ENCODE measurements at regions not wholly inside any gene's neighbourhood (a gene's known extent, or its start where the extent isn't known, plus 50 kb on each side); places are given as distances from the start of the nearest gene placed in this dataset.

DNA sequence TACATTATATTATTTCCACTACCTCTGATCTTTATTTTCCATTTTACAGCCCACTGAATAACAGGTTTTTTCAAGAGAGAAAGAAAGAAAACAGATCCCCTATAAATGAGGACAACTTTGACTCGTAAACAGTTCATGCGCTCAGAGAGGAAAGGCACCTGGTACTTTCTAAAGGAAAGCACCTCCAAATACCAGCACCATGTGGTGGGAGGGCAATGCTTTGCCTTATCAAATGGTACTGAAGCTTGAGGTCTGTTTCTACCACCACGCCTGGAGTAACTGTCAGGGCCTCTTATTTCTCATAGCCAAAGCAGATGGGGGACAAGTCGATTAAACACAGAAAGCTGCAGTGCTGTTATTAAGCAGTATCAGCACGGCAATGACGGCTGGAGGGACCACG, 510.3 kb upstream of the ZFHX3 start:
- no peak for DNase-seq

DNA sequence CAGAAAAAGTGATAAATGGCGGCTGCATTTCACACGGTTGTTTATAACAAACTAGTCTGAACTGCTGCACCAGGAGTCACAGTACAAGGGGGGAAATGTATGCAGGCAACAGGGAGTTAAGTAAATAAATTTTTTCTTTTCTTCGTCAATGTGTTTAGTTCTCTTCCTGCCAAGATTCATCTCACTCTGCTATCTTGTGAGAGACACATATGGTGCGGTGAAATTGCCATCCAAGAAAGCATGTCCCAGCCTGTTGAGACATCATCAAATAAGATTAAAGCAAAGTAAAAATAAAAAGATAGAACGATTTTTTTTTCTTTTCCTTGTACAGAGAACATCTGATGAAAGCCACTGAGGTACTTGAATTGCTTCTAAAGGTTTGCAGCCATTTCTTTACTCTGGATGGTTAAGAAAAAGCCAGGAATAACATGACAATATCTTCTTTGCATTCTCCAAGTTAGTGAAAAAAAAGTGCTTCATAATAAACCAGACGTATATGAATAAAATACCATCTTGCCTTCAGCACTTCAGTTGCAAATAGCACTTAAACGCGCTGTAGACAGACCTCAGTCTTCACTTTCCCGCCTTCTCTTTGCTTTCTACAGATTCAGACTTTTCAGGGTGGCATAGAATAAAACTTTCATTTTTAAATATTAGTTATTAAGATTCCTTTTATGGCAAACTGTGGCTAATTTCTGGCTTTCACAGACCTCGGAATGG, 506.2 kb upstream of the ZFHX3 start:
- no peak for DNase-seq

DNA sequence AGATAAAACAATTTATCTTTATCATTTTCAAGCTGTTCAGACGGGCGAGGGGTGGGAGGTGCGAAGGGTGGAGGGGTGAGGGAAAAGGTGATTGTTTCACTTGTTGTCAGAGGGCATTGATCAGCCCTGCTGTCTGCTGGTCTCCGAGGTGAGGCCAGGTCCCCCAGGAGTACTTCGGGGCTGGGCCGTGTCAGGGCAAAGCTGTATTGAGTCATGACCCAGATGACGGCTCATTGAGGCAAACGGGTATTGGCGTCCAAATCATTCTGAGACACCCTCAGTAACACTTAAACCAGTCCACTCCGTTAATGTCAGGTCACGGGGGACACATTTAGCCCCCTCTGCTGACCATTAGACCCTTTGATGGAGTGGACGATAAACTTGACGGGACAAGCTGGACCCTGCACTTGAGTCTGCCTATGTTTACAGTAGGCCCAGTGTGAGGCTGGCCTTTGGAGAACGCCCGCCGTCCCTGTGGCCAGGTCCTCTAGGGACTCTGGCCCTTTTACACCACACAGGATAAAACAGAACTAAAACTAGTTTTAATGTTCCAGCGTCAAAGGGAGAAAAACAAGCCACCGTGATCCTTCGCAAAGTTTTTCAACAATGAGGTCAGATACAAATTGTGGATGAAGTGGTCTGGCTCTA, 502.2 kb upstream of the ZFHX3 start:
- DNase-seq = no peak

DNA sequence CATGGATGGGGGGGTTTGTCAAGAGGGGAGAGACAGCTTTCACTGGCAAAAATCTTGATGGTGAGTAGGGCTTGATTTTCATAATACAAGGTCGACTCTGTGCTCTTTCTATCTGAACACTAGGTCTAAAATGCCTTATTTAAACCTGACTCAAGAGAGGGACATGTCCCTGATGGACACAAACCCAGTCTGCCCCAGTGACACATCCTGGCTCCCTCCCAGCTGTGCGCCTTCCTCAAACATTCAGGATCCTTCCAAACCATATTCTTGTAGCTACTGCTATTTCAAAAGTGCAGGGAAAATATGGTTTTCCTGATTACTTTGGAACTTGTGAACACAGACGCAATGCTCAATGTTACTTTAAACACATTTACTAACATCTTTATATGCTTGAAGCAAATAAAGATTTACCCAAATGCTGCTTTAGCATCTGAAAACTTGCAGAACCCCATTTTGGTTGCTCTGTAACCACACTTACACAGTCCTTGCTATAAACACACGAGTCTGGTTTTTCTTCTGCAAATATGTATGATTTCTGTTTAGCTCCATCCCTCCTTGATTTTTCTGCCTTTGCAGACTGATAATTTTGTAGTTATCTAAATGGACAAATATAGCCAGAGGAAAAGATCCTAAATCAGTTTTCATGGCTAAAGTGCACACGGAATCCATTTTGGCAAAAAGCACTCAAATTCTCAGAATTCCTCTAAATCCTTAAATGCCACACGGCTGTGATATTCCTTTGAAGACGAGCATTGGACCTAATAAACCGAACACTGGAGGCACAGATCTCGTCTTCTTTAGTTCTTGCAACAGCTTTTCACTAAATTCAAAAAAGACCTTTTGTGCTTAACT, 499.9 kb upstream of the ZFHX3 start:
- DNase-seq = no peak

DNA sequence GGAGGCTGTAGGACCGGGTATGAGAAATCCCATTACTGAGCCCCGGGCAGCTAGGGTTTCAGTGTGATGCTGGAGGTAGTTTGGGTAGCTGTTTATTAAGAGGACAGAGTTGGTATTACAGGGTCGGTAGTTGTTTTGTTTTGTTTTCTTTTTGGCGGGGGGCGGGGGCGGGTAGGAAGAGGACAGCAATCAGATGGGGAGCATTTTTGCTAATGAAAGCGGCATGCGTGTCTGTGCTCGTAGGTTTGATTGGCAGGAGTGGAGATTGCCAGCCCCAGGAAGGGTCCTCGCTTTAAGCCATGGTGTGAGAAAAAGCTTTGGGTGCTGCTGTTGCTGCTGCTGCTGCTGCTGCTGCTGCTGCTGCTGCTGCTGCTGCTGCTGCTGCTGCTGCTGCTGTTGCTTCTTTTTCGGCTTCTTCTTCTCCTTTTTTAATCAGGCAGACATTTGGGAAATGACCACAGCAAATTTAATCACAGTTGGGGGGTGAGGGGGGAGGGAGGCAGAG, 498.5 kb upstream of the ZFHX3 start:
- no peak for DNase-seq

DNA sequence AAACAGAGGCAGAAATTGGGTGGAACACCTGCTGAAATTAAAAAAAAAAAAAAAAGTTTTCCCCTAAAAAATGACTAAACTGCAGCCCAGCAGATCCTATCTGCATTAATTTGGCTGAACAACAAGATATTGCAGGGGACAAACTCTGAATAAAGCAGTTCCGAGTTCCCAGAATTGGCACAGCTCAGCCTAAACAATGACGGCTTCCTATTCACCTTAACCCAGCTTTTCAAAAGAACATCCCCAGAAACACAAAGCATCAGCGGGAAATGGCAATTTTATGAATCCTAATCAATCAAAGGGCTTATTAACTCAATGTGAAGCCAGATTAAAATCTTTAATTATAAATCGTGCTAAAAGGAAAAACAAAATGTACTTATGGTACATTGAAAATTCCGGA, 497.8 kb upstream of the ZFHX3 start:
- DNase-seq = no peak

DNA sequence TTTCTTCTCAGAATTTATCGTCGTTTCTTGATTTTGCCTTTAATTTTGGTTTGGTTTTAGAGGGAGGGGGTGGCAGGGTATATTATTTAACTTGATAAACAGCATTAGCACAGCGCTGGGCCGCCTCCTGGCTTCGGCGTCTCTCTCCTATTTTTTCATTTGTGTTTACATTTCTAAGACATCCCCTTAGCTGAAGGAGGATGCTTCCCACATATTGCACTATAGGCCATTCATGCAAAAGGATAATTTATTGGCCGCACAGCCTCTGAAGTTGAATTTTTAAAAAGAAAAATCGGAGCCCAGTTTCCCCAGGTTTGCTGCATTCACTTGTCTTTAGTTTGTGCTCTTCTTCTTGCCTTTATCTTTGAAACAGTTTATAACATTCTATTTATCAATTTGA, 497.4 kb upstream of the ZFHX3 start:
- DNase-seq = no peak

DNA sequence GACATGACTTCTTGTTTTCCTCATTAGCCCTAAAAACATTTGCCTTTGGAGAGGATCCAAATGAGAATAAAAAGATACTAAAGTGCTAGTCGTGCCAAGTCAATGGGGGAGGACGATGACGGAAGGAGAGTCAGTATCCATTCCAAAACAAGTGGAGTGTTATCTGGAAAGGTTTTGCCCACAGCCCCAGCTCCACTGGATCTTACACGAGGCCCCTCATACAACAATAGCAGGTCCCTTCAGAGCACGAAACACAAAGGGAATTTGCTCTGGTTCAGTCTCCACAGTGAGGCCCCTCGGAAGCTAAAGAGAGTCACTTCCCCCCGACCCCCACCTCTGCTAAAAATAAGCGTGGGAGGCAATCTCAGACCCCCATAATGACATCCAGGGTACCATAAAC, 496.9 kb upstream of the ZFHX3 start:
- DNase-seq = no peak

DNA sequence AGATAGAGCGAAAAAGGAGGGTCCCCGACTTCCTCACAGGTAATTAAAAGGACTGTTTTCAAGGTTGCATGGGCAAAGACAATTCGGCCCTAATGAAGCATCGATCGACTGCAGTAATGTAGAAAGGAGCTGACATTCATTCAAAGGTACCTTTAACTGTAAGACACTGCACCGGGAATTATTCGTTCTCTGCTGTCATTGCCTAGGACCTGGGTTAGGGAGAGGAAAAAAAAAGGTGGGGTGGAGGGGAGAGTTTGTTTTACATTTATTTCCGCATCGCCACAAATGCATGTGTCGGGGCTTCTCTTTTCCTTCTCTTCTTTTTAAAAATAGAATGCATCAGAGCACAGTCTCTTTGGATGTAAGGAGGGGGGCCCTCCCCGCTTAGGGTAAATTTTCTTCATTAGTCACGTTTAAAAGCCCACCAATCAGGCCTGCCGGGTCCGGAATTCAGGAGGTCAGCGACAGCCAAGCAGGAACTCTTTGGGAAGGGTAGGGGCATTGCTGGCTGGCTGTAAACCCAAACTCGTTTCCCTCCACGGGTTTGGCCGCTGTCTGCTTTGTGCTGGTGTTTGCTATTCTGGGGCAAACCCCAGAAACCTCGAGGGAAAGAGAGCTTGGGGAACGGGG, 496.2 kb upstream of the ZFHX3 start:
- DNase-seq = no peak

DNA sequence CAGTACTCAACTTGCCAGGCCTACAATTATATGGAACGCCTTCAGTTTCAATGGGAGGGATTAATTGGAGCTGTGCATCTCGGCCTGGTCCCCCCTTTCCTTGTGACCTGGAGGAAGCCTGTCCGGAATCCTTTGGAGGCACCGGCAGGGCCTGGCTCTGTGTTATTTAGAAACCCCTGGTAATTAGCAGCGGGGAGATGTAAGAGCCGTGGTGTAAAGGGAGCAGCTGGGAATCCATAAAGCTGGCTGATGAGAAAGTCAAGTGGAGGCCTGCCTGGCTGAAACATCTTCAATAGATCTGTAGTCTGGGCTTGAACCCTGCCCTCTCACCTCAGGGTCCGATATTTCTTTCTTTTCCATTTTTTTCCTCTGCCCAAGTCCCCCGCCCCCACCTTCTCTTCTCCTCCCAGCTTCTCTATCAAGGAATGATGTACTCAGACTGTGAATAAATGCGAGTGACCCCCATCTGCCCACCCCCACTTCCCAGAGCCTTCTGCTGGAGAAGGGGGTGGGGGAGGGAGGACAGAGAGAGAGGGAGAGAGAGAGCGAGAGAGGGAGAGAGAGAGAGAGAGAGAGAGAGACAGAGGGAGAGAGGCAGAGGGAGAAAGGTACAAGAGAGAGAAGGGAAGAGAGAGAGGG, 495.5 kb upstream of the ZFHX3 start:
- no peak for DNase-seq

DNA sequence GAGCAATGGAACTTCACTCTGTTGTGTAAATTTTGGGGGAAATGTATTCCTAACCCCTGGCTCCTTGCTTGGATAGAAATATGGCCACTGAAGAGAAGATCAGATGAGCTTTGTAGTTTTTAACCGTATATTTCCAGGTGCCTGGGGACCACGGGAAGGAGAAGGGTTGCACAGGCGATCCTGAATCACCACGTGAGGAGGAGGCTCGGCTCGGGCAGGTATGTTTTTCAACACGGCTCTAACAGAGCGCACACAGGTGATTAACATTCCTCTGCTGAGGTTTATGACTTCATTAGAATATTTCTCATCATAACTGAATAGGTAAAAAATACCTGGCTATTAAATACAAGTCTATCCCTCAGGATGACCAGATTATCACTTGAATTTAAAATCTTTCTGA, 495.0 kb upstream of the ZFHX3 start:
- no peak for DNase-seq

DNA sequence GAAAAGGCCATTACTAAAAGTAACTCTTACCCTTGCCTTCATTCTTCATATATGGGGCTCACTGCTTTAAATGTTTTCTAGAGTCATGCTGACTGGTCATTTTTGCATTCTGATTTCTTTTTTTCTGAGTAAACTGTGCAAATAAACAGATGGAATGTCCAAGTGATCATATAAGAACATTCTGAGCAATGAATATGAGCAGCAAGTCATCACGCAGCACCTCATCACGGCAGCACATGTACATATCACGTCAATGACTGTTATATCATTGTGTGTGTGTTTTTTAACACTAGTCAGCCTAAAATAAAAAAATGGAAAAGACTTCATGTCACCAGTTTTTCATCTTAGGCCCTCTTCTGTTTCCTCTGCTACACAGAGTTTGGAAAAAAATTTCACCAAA, 490.0 kb upstream of the ZFHX3 start:
- no peak for DNase-seq

DNA sequence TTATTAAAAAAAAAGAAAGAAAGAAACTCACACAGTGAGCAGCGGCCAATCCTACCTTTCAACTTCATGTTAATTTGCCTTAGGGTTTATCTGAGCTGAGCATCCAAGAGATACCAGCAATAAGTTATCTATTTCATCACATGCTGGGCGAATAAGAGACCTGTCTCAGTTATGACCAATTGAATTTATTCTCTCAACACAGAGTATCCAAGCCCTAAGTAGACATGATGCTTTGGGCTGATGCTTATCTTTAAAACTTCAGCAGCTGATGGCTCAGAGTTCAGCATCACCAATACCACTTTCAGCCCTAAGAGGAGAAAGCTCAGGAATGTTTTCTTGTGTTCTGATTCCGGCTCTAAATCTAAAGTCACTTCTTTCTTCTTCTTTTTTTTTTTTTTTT, 489.0 kb upstream of the ZFHX3 start:
- DNase-seq = no peak

DNA sequence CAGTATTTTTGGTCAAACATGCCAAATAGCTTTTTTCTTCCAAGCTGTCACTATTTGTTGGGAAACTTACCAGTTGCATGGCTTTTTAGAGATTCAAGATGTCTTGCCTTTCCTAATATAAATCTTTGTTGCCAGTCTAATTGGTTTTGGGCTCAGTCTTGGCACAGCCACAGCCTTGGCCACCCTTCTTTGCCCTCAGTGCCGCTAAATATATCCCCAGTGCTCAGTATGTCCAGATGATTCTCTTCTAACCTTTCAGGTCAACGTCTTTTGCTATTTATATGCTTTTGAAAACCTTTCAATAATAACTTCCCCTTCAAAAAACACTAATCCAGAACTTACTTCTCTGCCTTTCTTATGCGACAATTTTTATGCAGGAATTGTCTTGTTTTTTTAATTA, 483.1 kb upstream of the ZFHX3 start:
- no peak for DNase-seq

DNA sequence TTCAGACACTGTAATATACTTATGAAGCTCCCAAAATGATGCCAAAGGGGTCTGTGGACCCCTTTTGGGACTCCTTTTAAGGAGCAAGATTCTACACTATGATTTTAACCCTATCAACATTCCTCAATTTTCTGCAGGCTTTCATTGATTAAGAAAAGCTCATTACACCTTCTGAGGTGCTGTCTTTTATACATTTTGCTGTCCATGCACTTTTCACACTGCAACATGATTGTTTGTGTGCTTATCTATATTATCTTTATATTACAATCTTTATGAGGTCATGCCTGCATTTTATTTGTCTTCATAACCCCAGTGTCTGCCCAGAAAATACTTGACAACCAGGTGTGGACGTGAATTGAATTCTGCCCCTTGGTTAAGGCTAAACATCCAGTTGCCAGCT, 482.6 kb upstream of the ZFHX3 start:
- no peak for DNase-seq

DNA sequence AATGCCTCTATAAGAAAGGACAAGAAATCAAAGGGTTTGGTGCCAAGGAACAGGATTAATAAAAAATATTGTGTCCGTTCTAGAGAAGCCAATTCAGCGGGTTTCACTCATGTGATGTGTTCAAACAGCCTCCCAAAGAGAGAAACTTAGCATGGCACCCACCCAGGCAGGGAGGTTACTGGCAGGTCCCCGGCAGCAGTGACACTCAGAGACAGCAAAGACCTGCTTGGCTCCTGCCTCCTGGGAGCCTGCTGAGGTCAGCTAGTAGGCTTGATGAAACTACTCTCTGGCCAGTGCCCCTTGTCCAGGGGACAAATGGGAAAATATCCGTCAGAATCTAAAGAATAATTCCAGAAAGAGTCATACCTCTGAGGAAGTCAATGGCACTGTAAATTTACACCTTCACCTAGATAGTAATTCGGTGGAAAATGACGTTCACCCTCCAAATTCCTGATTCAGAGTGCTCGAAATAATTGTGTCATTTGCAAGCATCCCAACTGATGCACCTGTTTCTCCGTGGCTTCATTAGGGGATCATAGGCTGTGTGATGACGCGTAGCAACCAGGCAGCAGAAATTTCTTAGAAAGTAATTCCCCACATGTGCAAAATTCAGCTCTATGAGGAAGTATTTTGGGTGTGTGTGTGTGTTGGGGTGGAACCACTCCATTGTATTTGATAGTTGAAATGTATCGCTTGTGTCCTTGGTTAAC, 481.5 kb upstream of the ZFHX3 start:
- DNase-seq = no peak

DNA sequence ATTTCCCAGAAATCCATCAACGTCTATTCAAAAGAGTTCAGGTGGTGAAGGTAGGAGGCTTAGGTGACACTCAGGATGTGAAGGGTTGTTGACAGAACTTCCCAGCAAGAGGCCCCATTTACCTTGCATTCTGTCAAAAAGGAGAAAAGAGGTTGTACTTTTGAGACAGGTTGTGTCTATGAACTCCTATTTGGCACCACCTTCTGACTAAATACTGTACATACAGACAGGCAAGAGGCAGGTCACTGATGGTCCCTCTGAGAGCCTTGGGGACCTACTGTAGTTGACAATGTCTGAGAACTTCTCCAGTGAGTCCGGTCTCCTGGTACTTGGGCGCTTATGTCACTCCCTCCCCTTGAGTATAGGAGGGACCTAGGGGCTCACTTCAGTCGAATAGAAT, 479.3 kb upstream of the ZFHX3 start:
- peak; percentile 18 for DNase-seq

DNA sequence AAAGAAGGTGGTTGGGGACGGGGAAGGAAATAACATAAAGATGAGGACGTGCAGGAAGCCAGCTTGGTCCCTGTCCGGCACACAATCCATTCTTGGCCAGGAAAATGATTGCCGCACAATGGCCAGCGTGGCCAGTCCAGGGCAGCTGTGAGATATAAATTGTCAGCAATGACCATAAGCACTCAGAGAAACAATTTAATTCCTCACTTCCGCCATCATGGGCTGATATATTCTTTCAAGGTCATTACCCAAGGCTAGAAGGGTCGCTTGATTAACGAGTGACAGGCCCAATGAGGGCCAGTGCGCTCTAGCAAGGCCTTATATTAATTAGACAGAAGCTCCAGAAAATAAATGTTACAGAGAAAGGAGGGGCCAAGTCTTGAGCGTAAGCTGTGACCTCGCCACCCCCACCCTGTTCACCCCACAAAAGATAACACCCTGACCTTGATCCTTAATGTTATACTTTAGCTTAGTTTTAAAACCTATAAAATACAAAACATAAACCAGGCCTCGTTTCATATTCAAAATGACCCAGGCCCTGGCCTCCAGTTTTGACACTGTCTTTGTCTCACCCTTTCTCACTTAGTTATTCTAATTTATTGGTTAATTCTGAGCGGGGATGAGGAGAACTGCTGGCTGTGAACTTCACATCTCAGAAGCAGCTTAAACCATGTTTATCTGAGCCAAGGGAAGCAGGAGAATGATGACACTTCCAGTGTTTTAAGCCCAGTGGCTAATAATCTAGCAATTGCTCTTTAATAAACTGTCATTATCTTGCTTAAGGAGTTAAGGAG, 478.3 kb upstream of the ZFHX3 start:
- no peak for DNase-seq

DNA sequence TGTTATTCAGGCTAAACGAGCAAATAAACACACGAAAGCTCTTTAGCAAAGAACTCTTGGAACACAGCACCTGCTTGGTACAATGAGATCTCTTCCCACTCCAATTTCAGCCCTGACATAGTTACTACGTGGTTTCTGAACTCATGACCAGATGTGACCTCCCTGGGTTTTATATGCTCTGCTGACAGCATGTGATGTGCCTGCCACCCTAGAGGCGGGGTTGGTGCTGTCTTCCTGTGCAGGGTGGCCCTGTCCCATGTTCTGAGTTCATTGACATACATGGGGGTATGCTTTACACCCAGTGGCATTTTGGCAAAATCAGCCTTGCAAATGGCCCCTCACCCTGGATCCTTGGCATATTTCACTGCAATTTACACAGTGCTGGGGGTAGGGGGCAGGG, 475.3 kb upstream of the ZFHX3 start:
- no peak for DNase-seq

DNA sequence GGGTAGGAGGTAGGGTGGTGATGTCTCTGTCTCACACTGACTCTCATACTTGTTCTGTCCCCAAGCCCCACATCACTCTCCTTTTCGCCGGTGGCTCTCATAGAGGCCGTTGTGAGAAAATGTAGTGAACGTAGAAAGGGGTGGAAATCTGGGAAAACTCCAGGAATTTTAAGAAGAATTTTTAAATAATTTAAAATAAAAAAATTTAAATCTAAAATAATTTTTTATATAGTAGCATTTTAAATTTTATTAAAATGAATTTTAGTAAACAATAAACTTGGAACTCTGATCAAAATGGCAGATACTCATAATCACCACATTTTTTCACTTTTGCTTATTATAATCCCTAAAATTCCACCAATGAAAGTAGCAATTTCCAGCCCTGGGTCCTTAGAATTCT, 473.6 kb upstream of the ZFHX3 start:
- DNase-seq = no peak

DNA sequence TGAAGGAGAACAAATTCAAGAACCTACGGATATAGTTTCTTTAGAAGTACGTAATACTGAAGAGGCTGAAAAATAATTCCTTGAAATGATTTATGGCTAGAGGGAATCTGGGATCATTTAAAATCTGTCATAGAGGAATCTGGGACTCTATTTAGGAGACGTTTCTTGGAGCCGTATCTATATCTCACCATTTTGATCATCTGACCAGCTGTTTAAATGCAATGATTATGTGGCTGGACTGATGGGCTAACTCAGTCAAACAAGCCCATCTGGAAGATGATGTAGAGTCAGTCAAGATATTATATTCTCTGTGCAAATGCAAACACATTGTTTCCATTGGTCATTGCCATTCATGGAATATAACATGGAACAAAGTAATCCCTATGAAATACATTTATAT, 467.7 kb upstream of the ZFHX3 start:
- no peak for DNase-seq
